WTC11 (cell line): ENCODE measurements at regions not wholly inside any gene's neighbourhood (a gene's known extent, or its start where the extent isn't known, plus 50 kb on each side); places are given as distances from the start of the nearest gene placed in this dataset.
"Not testable (repeated sequence)": the region's sequence is repeated elsewhere in the genome, so short reads cannot be mapped to it uniquely, and the experiment has no call there.

ENCODE experiments used
- CTCF ChIP-seq: fragments of 200-600 bp; IDR thresholded peaks from 2 replicates; pipeline ENCODE4 v1.8.0; 2022; ENCODE audit warnings: antibody characterized with exemption
- ELF4 ChIP-seq: sonication (generic); formaldehyde crosslinking; IDR thresholded peaks from 2 replicates; pipeline ENCODE4 v1.8.1; 2022; ENCODE audit warnings: low read depth, mild to moderate bottlenecking, moderate library complexity, missing genetic modification reagents
- NR2C2 ChIP-seq: sonication (generic); formaldehyde crosslinking; IDR thresholded peaks from 2 replicates; pipeline ENCODE4 v1.8.0; 2022; ENCODE audit warnings: mild to moderate bottlenecking, missing genetic modification reagents
- PRDM15 ChIP-seq: sonication (generic); formaldehyde crosslinking; IDR thresholded peaks from 2 replicates; pipeline ENCODE4 v1.8.0; 2022; ENCODE audit warnings: missing genetic modification reagents
- USF2 ChIP-seq: sonication (generic); formaldehyde crosslinking; IDR thresholded peaks from 2 replicates; pipeline ENCODE4 v1.8.1; 2023; ENCODE audit warnings: mild to moderate bottlenecking, missing genetic modification reagents, moderate library complexity

GRCh38 chr2:242045596-242046144, 176.1 kb downstream of the RTP5 start:
- not testable (repeated sequence) for TF ChIP-seq CTCF; PRDM15 (CRISPR knock-in tag); NR2C2 (CRISPR knock-in tag); USF2 (CRISPR knock-in tag); ELF4 (CRISPR knock-in tag)
